ENCODE measurements at regions not wholly inside any gene's neighbourhood (a gene's known extent, or its start where the extent isn't known, plus 50 kb on each side); places are given as distances from the start of the nearest gene placed in this dataset.

DNA sequence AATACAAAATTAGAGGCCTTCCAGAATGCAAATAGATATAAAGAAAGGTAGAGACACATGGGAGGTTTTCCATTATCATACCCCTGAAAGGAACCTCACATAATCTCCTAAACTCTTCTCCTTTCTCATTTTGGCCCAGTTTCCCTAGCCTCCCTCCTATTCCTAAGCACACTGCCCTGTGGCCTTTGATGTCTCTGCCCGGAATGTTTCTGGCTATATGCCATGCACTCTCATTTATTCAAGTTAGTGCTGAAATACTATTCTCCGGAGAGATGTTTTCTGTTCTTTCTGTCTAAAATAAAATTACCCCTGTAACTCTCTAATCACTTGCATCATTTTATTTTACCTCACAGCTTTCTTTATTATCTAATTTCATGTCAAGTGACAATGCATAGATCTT lies 1287.7 kb downstream of the SLITRK5 start:
- TF ChIP-seq, protein P1, sequence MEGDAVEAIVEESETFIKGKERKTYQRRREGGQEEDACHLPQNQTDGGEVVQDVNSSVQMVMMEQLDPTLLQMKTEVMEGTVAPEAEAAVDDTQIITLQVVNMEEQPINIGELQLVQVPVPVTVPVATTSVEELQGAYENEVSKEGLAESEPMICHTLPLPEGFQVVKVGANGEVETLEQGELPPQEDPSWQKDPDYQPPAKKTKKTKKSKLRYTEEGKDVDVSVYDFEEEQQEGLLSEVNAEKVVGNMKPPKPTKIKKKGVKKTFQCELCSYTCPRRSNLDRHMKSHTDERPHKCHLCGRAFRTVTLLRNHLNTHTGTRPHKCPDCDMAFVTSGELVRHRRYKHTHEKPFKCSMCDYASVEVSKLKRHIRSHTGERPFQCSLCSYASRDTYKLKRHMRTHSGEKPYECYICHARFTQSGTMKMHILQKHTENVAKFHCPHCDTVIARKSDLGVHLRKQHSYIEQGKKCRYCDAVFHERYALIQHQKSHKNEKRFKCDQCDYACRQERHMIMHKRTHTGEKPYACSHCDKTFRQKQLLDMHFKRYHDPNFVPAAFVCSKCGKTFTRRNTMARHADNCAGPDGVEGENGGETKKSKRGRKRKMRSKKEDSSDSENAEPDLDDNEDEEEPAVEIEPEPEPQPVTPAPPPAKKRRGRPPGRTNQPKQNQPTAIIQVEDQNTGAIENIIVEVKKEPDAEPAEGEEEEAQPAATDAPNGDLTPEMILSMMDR (conservative IDR thresholded peaks at IDR 0.05; ENCODE audit: low read depth, low read length) = no peak
- TF ChIP-seq EZH2 (IDR thresholded peaks at IDR 0.05; ENCODE audit: low read length, unreplicated experiment) (no peak), EZH2phosphoT487 (IDR thresholded peaks at IDR 0.05; ENCODE audit: borderline replicate concordance, low read length) (no peak)
